D721Med (cell line): ENCODE measurements at regions not wholly inside any gene's neighbourhood (a gene's known extent, or its start where the extent isn't known, plus 50 kb on each side); places are given as distances from the start of the nearest gene placed in this dataset.

ENCODE experiments used
- DNase-seq: peaks from one replicate; pipeline ENCODE4 v3.0.0; 2011; ENCODE audit warnings: low spot score; ENCODE audit not compliant: insufficient read length
- FAIRE-seq: peaks from 2 replicates; lab custom pipeline; 2011; peaks lifted over from hg19 to GRCh38; lab: Jason Lieb, UNC
- CTCF ChIP-seq: IDR thresholded peaks from 2 replicates; pipeline ENCODE4 v1.5.1; 2012; ENCODE audit warnings: mild to moderate bottlenecking, control low read depth; ENCODE audit not compliant: insufficient read depth; ENCODE audit errors: missing control alignments

GRCh38 chr19:27654266-27654990, 1558.5 kb downstream of the UQCRFS1 start:
- FAIRE-seq (no peak), DNase-seq (no peak)
- no peak for TF ChIP-seq CTCF

GRCh38 chr19:27652796-27653195, 1560.2 kb downstream of the UQCRFS1 start:
- DNase-seq (no peak), FAIRE-seq (no peak)
- no peak for TF ChIP-seq CTCF

- FAIRE-seq: no peak
- no peak for TF ChIP-seq CTCF
- no peak for DNase-seq
Measured at GRCh38 chr19:27652281-27652680, 1560.7 kb downstream of the UQCRFS1 start.

GRCh38 chr19:27647423-27647822, 1565.5 kb downstream of the UQCRFS1 start:
- DNase-seq: no peak

GRCh38 chr19:27635401-27635800, 1577.5 kb downstream of the UQCRFS1 start:
- no peak for TF ChIP-seq CTCF
- DNase-seq: no peak
- no peak for FAIRE-seq

More at GRCh38 chr19:27647423-27647822, 1565.5 kb downstream of the UQCRFS1 start:
- TF ChIP-seq CTCF: no peak
- FAIRE-seq: no peak

- no peak for TF ChIP-seq CTCF
- no peak for DNase-seq
- FAIRE-seq: no peak
Measured at GRCh38 chr19:27618006-27618405, 1594.9 kb downstream of the UQCRFS1 start.

GRCh38 chr19:27580906-27581305, 1632.0 kb downstream of the UQCRFS1 start:
- FAIRE-seq (no peak), DNase-seq (no peak)
- TF ChIP-seq CTCF: no peak
